ENCODE measurements at regions not wholly inside any gene's neighbourhood (a gene's known extent, or its start where the extent isn't known, plus 50 kb on each side); places are given as distances from the start of the nearest gene placed in this dataset.

- no peak for TF ChIP-seq POLR2A (IDR thresholded peaks at IDR 0.05)
- no peak for TF ChIP-seq CTCF (IDR thresholded peaks at IDR 0.05)
Observed at GRCh38 chr20:7193681-7194080, 426.2 kb downstream of the BMP2 start.

All from Peyer's patch (tissue), 4 donors.